HPDE6-E6E7 (cell line): ENCODE measurements at regions not wholly inside any gene's neighbourhood (a gene's known extent, or its start where the extent isn't known, plus 50 kb on each side); places are given as distances from the start of the nearest gene placed in this dataset.

Experiments used
- DNase-seq: peaks from one replicate; pipeline ENCODE4 v3.0.0; 2011; ENCODE audit warnings: missing footprints; ENCODE audit errors: extremely low spot score

- no peak for DNase-seq
Observed at GRCh38 chr18:45312555-45313126, 302.6 kb upstream of the SLC14A2 start.

- no peak for DNase-seq
Observed at GRCh38 chr18:45316127-45316526, 299.1 kb upstream of the SLC14A2 start.

- DNase-seq: no peak
Observed at GRCh38 chr18:45317948-45318640, 297.2 kb upstream of the SLC14A2 start.

GRCh38 chr18:45320724-45321123, 294.6 kb upstream of the SLC14A2 start:
- no peak for DNase-seq

- DNase-seq: no peak
Observed at GRCh38 chr18:45321520-45321919, 293.8 kb upstream of the SLC14A2 start.

GRCh38 chr18:45322343-45322742, 292.9 kb upstream of the SLC14A2 start:
- DNase-seq: no peak

- DNase-seq: no peak
Observed at GRCh38 chr18:45324101-45324494, 291.2 kb upstream of the SLC14A2 start.

- no peak for DNase-seq
Observed at GRCh38 chr18:45324495-45325113, 290.7 kb upstream of the SLC14A2 start.

GRCh38 chr18:45325778-45326177, 289.5 kb upstream of the SLC14A2 start:
- no peak for DNase-seq

GRCh38 chr18:45326505-45326904, 288.8 kb upstream of the SLC14A2 start:
- no peak for DNase-seq

- DNase-seq: no peak
Observed at GRCh38 chr18:45328296-45328695, 287.0 kb upstream of the SLC14A2 start.

- no peak for DNase-seq
Observed at GRCh38 chr18:45328811-45329210, 286.5 kb upstream of the SLC14A2 start.

- no peak for DNase-seq
Observed at GRCh38 chr18:45329316-45329715, 286.0 kb upstream of the SLC14A2 start.

- DNase-seq: no peak
Observed at GRCh38 chr18:45330170-45330594, 285.1 kb upstream of the SLC14A2 start.

- DNase-seq: no peak
Observed at GRCh38 chr18:45332871-45333270, 282.4 kb upstream of the SLC14A2 start.

GRCh38 chr18:45334191-45334590, 281.1 kb upstream of the SLC14A2 start:
- no peak for DNase-seq

GRCh38 chr18:45335282-45336043, 279.8 kb upstream of the SLC14A2 start:
- DNase-seq: peak; percentile 63

GRCh38 chr18:45336448-45336847, 278.8 kb upstream of the SLC14A2 start:
- DNase-seq: no peak

GRCh38 chr18:45337477-45337876, 277.8 kb upstream of the SLC14A2 start:
- no peak for DNase-seq

GRCh38 chr18:45339810-45340550, 275.3 kb upstream of the SLC14A2 start:
- no peak for DNase-seq

- DNase-seq: no peak
Observed at GRCh38 chr18:45340884-45341283, 274.4 kb upstream of the SLC14A2 start.

- no peak for DNase-seq
Observed at GRCh38 chr18:45341454-45341853, 273.8 kb upstream of the SLC14A2 start.
